ENCODE measurements at regions not wholly inside any gene's neighbourhood (a gene's known extent, or its start where the extent isn't known, plus 50 kb on each side); places are given as distances from the start of the nearest gene placed in this dataset.

GRCh38 chrX:136933611-136934145, 53.2 kb upstream of the RBMX start:
- no peaks in the 10 kb centered on the region for H3K79me2 ChIP-seq (ENCODE audit: insufficient read depth, low read length)
- TF ChIP-seq NR0B2 (CRISPR knock-in tag; IDR thresholded peaks at IDR 0.05) (no peak), ZNF557 (CRISPR knock-in tag; IDR thresholded peaks at IDR 0.05) (no peak), STAT5B (CRISPR knock-in tag; IDR thresholded peaks at IDR 0.05) (no peak), CREB1 (IDR thresholded peaks at IDR 0.05) (no peak), CREB1 (CRISPR knock-in tag; IDR thresholded peaks at IDR 0.05) (no peak), ZNF543 (CRISPR knock-in tag; IDR thresholded peaks at IDR 0.05) (no peak), ZFP82 (CRISPR knock-in tag; IDR thresholded peaks at IDR 0.05; ENCODE audit: borderline replicate concordance) (no peak), JUNB (CRISPR knock-in tag; IDR thresholded peaks at IDR 0.05; ENCODE audit: borderline replicate concordance) (no peak), ZNF296 (CRISPR knock-in tag; conservative IDR thresholded peaks at IDR 0.05) (no peak), HOMEZ (CRISPR knock-in tag; IDR thresholded peaks at IDR 0.05; ENCODE audit: low read depth) (no peak), MYPOP (CRISPR knock-in tag; IDR thresholded peaks at IDR 0.05) (no peak), UBTF (CRISPR knock-in tag; IDR thresholded peaks at IDR 0.05) (no peak), HMGXB4 (CRISPR knock-in tag; IDR thresholded peaks at IDR 0.05; ENCODE audit: borderline replicate concordance in 1 of 2, low read depth in 1 of 2) (no peak)
- H3K9me3 ChIP-seq (ENCODE audit: low read length): no peaks in the 10 kb centered on the region
- ChIA-PET POLR2A (no interaction called here), CTCF (ENCODE audit: low intra/inter-chr PET ratio, low total read pairs) (no interaction called here)
- no peaks in the 10 kb centered on the region for H3K27me3 ChIP-seq (ENCODE audit: control insufficient read depth in 1 of 2, insufficient read depth in 2 of 2, low read length in 2 of 2)
- H3K9ac ChIP-seq (ENCODE audit: insufficient read depth, low read depth, low read length): no peak overlapping the region
- H3K4me2 ChIP-seq (ENCODE audit: low read depth, low read length): no peak overlapping the region
- no peak overlapping the region for H3K27ac ChIP-seq (ENCODE audit: extremely low read length, insufficient read depth, low read length)
- no peak overlapping the region for H2AFZ ChIP-seq (ENCODE audit: low read length)
- no peaks in the 10 kb centered on the region for H3K36me3 ChIP-seq (replicated peaks in 1 of 2; ENCODE audit: control insufficient read depth in 1 of 2, insufficient read depth in 2 of 2, low read length in 2 of 2)
- FAIRE-seq (no peak), ATAC-seq (no peak), DNase-seq (ENCODE audit: low spot score) (no peak)
- H3K4me1 ChIP-seq (ENCODE audit: insufficient read depth, low read length): no peaks in the 10 kb centered on the region
- in situ Hi-C loops (cut with HindIII; ENCODE audit: extremely low pct_ligation_motif_present, low pct_unique_long_range_greater_than_20kb): no loop called here
- no peaks in the 10 kb centered on the region for H4K20me1 ChIP-seq (ENCODE audit: insufficient read depth, low read length)
- no peak overlapping the region for H3K4me3 ChIP-seq (replicated peaks in 1 of 3; ENCODE audit: insufficient read depth in 1 of 3, low read depth in 2 of 3, low read length in 3 of 3)
- intact Hi-C loops (cut with micrococcal nuclease; ENCODE audit: unreplicated experiment): no loop called here
- BruUV-seq (replicated peaks): no TSS peak
- WGBS (ENCODE audit: low lambda C conversion rate): 94% methylated on average over 13 of the region's 13 CpGs
